GM12878 (cell line): ENCODE measurements at regions not wholly inside any gene's neighbourhood (a gene's known extent, or its start where the extent isn't known, plus 50 kb on each side); places are given as distances from the start of the nearest gene placed in this dataset.

Experiments
- BCL3 ChIP-seq: IDR thresholded peaks from 2 replicates; pipeline ENCODE4 v1.6.1; 2011; ENCODE audit warnings: borderline replicate concordance, low read depth, mild to moderate bottlenecking, moderate library complexity, low read length; ENCODE audit not compliant: insufficient read depth, poor library complexity, severe bottlenecking
- CTCF ChIP-seq, 3 experiments: IDR thresholded peaks in 2 of 3; conservative IDR thresholded peaks in 1 of 3; 2 replicates each; pipeline ENCODE4 v1.5.1; 2011; ENCODE audit warnings: low read depth in 3 of 3, low read length in 3 of 3, mild to moderate bottlenecking in 3 of 3, control low read depth in 2 of 3, moderate library complexity in 2 of 3, inconsistent platforms in 1 of 3, mixed read lengths in 1 of 3; ENCODE audit not compliant: control insufficient read depth in 2 of 3, insufficient read depth in 1 of 3; ENCODE audit errors: extremely low read depth in 1 of 3
- MAX ChIP-seq: IDR thresholded peaks from 2 replicates; pipeline ENCODE4 v1.6.1; 2012; ENCODE audit warnings: low read depth, low read length, improper control_type of control experiment
- MEF2B ChIP-seq: fragments of 450-650 bp; IDR thresholded peaks from 2 replicates; pipeline ENCODE4 v1.6.1; 2018; ENCODE audit warnings: mild to moderate bottlenecking, moderate library complexity; ENCODE audit not compliant: partially characterized antibody, poor library complexity, severe bottlenecking
- POLR2A ChIP-seq: IDR thresholded peaks from 2 replicates; pipeline ENCODE4 v1.6.1; 2011; ENCODE audit warnings: low read depth, mild to moderate bottlenecking, low read length
- SIN3A ChIP-seq: IDR thresholded peaks from 2 replicates; pipeline ENCODE4 v1.6.1; 2012; ENCODE audit warnings: low read depth, low read length, improper control_type of control experiment
- SMC3 ChIP-seq: IDR thresholded peaks from 2 replicates; pipeline ENCODE4 v1.6.1; 2011; ENCODE audit warnings: low read length, improper control_type of control experiment, borderline replicate concordance
- SUPT20H ChIP-seq: IDR thresholded peaks from 2 replicates; pipeline ENCODE4 v1.6.1; 2011; ENCODE audit warnings: low read depth, mild to moderate bottlenecking, low read length, moderate library complexity, borderline replicate concordance; ENCODE audit not compliant: control insufficient read depth
- TCF7 ChIP-seq: IDR thresholded peaks from 2 replicates; pipeline ENCODE4 v1.6.1; 2014; ENCODE audit warnings: antibody characterized with exemption, borderline replicate concordance
- YY1 ChIP-seq: IDR thresholded peaks from 2 replicates; pipeline ENCODE4 v1.6.1; 2011; ENCODE audit warnings: low read depth, mild to moderate bottlenecking, low read length
- ZZZ3 ChIP-seq: IDR thresholded peaks from 2 replicates; pipeline ENCODE4 v1.6.1; 2011; ENCODE audit warnings: low read depth; ENCODE audit not compliant: control insufficient read depth, insufficient read length

GRCh38 chr12:85720308-85721033 lies 115.7 kb downstream of the RASSF9 start:
- TF ChIP-seq MAX (no peak), BCL3 (no peak), CTCF (IDR thresholded peaks at IDR 0.05 in 2 of 3, conservative IDR thresholded peaks at IDR 0.05 in 1 of 3; ENCODE audit: control insufficient read depth in 2 of 3, extremely low read depth in 1 of 3, insufficient read depth in 1 of 3, low read depth in 3 of 3, low read length in 3 of 3) (no peak), SMC3 (no peak), SUPT20H (no peak), MEF2B (no peak), SIN3A (no peak), POLR2A (no peak), ZZZ3 (no peak), YY1 (no peak), TCF7 (no peak)
